A204.1 (cell line): ENCODE measurements at regions not wholly inside any gene's neighbourhood (a gene's known extent, or its start where the extent isn't known, plus 50 kb on each side); places are given as distances from the start of the nearest gene placed in this dataset.

ENCODE experiments used
- FAIRE-seq: peaks from 2 replicates; lab custom pipeline; 2012; peaks lifted over from hg19 to GRCh38; lab: Jason Lieb, UNC

DNA sequence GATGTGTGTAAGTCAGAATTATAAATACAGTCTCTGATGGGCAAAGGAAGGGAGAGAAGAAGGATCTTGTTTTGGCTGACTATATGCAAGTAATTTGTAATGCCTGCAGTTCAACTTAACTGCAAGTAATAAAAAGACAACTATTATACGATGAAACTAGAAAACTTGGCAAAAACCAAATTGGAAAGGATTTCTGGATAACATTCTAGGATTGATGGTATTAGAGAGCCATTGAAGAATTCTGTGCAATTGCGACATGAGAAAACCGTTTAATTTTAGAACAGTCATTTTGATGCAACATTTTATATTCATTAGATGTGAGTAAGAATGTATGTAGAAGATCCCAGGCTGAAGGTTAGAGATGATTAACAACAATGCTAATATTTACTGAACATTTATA lies 1334.1 kb downstream of the EFNB2 start:
- FAIRE-seq, result no peak

DNA sequence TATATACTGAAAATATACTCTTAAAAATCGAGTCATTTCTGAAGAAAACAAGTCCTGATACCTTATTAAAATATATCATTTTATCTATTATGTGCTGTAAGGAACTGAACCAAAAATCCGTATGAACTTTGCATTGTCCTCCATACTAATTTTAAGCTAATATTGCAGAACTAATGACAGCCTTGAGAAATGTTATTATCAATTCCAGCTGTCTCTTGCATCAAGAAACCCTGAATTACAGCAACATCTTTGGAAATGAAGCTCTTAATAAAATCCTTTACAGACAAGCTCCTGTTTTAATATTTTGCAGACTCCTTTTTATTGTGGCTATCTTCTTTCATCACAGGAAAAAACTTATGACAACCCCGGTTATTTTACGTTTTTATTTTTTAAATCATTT lies 1335.3 kb downstream of the EFNB2 start:
- no peak for FAIRE-seq

DNA sequence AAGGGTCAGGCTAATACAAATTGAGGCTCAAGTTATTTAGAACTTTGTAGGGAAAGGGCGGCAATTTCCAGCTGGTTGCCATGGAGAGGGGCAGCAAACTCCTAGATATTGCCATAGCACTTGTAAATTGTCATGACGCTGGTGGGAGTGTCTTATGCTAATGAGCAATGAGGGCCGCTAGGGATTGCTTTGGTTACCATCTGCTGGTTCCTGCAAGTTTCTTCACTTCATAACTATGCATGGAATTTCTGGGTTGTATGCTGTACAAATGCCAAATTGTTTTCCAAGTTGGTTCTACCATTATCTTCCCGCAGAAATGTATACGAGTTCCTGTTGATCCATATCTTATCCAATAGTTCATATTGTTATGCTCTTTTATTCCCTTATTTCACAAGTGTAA lies 1339.4 kb downstream of the EFNB2 start:
- FAIRE-seq, result no peak

DNA sequence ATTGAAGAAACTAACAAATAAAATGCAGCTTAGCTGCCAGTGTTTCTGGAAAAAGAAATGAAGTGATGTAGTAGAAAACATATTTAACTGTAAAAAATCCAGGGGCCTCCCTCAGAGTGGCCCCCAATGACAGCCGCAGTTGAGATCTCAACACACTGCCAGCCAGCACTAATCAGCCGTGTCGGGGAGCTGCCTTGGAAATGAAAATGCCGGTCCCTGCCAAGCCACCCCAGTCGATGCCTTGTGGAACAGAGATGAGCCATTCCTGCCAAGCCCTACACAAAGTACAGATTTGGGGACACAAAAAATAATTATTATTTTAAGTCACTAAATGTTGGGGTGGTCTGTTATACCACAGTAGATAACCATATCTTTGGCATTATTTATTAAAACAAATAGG lies 1342.4 kb downstream of the EFNB2 start:
- no peak for FAIRE-seq

DNA sequence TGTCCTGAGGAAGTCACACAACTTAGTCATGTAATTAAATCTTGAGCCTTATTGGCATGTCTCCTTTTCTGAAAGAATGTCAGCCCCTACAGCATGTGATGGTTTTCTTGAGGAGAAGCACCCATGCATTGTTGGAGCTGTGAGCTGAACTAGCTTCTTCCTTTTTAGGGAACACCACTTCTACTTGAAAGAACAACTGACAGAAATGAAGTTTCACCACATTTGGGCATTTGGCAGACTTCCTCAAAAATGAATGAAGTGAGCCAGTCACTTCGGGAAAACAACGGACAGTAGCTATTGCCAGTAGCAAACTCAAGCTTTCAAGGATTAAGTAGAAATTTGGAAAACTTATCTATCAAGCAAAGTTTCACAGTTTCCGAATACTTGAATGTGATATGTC lies 1351.3 kb downstream of the EFNB2 start:
- FAIRE-seq, result no peak

DNA sequence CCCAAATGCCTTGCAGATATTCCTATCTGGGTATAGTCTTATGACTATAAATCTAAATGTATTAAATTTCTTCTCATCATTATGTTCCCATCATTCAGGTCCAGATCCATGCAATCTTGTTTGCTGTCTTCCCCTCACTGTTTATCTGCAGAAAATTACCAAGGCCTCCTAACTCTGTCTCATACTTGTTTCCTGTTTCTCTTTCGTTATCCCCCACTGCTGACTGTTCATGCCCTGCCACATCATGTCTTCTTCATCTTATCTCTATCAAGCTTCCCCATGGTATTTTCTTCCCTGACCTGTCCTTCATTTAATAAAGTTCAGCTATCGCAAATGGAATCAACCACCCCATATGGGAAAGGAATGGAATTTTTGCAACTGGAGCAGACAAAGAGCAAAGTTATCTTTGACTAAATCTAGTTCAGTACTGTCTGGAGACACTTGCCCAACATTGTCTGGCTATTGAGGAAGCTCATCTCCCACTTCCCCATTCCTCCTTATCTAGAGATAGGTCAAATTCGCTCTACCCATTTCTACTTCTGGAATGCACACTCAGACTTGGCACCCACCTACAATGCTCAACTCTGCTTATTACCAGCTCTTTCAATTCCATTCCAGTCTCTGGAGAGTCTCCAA lies 1358.1 kb downstream of the EFNB2 start:
- FAIRE-seq, result no peak

DNA sequence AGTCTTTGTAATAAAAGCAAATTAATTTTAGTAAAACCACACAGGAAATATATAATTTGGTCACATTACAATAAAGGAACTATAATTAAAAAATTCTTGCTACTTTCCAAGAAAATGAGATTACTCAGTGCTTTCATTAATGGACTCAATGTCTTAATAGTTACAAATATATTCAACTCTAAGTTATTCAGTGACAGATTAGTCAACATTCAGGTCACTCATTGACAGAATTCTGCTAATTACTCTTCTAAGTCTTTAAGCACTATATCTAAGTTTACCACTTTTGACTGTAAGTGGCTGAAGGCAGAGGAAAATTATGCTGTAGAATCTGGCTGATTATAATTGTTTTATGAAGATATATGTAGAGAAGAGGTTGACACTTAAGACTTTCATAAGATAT lies 1365.0 kb downstream of the EFNB2 start:
- FAIRE-seq, result no peak

DNA sequence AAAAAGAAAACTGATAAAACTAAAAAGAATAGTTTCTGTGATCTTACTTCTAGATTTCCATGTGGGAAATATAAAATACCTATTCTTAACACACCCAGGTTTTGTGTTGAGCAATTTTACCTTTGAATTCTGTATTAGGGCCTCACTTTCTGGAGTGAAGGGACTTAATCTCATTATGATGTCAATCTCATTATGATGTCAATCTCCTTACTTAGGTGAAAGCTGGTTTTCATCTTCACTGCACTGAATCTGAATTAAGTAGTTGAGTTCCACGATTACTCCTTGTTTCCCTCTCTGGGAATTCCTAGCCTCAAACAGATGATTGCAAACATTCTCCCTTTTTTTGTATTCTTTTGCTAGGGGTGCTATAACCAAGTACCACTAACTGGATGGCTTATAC lies 1367.2 kb downstream of the EFNB2 start:
- FAIRE-seq, result no peak

DNA sequence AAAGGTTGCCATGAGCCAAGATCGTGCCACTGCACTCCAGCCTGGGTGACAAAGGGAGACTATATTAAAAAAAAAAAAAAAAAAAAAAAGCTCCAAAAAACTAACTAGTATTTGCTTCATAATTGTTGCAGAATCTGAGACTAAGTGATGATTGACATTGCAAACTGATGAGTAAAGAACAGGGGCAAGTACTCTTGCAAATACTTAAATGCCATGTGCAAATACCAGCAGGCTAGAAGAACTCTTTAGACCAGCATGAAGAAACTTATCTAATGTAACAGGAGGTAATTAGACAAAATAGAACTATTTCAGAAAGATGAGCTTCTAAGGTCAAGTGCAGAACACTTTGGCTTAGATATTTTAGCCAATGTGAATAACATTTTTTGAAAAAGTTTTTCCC lies 1368.1 kb downstream of the EFNB2 start:
- FAIRE-seq, result no peak

DNA sequence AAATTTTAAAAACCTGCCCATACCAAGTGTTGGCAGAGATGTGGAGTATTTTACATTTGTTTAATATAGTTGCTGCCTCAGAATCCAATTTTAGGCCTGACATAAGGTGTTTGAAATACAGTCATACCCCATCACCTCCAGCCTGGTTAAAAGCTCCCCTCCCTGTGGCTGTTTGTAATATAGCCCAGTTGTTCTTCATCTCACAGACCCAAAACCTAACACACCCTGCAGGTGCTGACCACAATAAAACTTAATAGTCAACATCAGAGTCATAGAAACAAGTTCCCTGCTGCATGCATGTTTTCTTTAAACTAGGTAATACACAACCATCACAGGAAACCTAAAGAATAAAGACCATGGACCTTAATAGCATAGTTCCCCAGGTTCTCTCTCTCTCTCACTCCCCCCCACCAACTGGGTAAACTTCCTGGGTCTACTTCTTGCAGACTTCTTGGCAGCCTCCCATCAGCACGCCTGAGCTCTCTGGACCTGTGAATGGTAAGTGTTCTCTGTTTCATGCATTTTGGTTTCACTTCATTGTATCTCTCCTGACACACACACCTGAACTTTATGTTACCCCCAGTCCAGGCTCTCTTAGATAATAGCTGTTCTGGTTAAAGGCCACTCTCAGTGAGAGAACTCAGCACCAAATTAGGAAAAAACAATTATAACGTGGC lies 1369.9 kb downstream of the EFNB2 start:
- no peak for FAIRE-seq

DNA sequence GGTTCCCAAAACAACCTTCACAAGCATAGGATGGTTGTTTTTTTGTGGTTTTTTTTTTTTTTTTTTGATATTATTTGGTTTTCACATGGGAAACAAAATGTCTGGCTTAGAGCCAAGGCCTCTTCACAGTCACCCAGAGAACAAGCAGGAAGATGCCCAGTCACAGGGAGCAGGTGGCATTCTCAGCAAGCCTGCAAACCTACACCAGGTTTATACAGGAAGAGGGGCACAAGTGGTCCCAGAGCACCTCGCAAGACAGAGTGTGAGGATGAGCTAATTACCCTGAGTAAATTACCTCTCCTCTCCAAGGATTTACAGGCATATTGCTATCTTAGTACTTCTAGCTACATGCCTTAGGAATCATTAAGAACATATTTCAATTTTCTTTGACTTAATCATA lies 1375.6 kb downstream of the EFNB2 start:
- FAIRE-seq, result no peak

DNA sequence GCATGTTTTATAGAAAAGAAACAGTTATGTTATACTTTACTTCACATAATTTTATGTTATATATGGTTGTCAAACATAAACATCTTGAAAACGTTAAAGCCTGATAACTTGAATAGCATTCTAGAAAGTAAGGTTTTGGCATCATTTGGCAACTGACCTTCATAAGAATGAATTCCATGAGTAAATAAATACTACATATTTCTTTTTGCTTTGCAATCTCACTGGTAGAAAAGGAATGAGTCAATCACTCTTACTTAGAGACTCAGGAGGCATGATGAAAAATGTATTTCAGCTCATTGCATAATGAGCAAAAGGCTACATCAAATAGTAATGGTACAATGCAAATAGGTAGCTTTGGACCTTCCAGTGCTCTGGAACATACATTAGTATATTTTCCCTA lies 1381.9 kb downstream of the EFNB2 start:
- no peak for FAIRE-seq

DNA sequence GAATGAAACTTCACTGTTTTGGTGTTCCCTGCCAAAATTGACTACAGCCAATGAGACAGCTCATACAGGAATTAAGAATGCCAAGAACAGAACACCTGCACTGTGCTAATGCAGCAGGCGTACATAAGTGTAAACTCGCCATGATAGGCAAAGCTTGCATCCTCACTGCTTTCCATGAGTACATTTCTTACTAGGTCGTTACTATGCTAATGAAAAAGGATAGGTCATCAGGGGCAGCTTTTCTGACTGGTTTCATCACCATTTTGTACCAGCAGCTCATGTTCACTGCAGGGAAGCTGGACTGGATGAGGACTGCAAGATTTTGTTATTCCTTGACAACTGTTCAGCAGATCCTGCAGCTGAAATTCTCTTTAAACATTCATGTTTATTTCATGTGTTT lies 1383.8 kb downstream of the EFNB2 start:
- FAIRE-seq, result no peak

DNA sequence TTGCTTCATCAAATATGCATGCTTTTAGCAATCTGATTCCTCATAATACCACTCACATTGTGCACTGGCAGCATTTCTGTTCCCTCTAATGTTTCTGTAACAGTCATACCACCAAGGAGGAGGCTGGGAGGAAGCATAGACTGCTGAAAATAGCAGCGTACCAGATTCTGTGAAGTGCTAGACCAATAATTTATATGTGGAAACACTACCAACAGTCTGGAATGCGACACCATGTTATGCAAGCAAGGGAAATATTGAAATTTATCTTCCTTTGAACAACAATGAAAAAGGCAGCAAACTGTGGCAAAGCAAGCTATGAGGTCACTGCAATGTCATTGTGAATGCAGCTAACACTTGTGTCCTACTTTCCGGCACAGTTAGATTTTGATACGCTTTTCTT lies 1388.0 kb downstream of the EFNB2 start:
- no peak for FAIRE-seq

DNA sequence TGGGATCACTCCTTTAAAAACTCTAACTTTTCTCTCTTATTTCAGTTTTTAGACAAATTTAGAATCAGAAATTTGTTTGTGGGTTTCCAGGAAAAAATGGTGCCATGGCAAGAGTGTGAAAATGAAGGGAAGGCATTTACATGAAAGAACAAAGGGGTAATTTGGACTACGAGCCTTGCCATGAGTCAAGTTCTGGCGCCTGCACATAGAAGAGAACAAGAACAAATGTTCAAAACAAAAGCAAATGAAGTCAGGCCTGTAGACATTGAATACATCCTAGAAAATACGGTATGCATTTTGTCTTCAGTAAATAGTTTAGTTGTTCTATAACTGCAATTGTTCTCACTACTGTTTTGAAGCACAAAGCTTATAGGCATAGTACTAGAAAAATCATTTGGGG lies 1390.5 kb downstream of the EFNB2 start:
- no peak for FAIRE-seq

DNA sequence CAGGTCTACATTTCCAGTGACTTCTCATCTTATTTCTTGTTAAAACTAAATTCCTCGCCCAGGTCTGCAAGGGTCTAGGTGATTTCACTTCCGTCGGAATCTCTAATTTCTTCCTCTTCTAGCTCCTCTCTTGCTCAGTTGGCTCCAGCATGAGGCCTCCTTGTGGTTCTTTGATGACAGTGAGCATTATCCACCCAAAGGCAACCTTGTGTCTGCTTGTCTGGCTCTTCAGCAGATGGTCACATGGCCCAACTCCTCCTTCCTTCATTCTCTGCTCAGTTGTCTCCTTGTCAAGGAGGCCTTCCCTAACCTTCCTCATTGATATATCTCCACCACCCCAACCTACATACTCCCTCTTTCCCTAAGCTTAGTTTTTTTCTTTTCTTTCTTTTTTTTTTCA lies 1391.4 kb downstream of the EFNB2 start:
- FAIRE-seq, result no peak

DNA sequence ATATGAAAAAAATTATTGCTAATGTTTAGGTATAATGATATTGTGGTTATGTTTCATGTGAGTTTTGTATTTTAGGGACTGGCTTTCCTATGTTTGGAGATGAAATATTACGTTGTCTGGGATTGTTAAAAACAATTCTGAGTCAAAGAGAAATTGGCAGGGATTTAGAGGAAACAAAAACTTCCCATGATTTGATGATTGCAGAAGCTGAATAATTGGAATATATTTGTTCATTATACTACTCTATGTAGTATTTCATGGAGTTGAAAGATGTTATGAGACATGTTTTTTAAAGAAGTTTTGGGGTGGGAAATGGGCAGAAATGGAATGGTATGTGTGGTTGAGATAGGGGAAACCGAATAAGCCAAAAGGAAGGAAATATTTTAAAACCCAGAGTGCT lies 1392.9 kb downstream of the EFNB2 start:
- no peak for FAIRE-seq

DNA sequence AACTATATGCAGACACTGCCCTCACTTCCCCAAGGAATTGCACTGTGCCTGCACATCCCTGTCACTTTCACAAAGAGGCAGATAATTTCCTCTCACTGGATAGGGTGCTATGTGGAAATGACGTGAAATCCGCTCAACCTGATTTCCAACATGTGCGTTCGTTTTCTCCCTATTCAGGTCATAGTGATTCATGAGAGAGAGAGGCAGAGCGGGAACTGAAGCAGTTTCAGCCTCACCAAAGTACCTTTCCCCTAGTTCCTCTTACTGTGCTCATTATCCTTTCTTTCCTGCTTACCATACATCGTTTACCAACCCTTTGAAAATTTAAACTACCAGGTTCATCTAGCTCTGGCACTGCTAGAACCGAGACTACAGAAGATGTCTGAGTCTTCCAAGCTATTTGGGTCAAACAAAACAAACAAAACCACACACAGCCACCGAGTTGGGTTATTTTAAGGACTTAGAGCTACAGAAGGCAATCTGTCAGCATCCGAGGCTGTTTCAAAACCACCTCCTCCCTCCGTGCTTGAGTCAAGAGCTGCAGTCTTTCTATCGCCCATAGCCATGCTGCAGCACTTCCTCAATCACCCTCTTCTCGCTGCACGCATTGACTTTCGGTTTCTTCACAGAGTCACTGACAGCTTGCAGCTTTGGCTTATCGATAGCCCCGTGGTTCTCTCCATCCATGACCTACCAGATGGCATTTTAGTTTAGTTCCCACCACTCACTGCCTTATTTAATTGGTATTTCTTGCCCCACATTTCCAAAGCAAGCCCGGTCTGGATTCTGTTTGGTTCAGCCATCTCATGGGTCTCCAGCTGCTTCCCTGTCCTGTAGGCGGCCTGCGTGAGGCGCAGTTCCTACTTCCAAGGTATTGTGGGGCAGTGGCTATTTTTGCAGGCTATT lies 1395.8 kb downstream of the EFNB2 start:
- FAIRE-seq, result no peak

DNA sequence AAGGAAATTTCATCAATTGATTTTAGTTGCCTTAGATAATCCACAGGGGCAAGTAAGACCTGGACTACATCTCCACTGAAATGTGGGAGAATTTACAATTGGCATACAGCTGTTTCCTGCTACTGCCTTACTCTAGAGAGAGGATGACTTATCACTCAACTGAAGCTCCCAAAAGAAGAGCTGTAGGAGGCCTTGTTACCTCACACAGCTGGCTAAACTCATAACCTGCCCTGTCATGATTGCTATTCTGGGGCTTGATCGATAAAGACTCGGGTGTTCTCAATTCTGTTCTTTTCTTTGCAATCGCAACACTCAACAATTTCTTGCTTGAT lies 1396.4 kb downstream of the EFNB2 start:
- FAIRE-seq, result no peak

DNA sequence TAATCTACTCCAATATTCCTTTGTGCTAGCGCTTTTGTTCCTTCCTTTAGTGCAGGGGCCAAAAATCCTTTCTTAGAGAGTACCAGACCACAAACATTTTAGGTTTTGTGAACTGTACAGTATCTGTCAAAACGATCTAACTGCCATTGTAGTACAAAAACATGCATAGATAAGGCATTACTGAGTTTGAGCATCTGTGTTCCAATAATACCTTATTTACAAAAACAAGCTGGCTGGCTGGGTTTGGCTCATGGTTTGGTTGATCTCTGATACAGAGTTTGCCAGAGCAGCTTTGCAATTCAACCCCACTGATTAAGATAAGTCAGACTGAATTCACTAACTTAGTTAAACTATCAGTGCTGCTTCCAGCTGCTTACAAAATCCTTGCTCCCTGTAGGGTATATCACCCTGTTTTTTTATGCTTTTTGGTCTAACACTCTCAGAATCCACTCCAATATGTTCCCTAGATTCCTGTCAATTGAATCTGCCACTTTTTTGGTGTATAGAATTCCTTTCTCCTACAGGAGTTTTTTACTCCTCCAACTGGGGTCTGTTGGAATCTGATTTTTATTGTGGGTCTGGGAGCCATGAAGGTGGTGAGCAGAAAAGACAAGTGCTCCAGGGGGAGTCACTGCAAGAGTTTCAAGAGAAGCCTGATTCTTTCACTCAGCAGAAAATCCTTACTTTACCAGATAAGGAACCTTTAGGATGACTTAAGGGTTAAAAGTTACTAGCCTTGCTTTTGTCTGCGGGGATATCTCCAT lies 1399.4 kb downstream of the EFNB2 start:
- FAIRE-seq, result no peak

DNA sequence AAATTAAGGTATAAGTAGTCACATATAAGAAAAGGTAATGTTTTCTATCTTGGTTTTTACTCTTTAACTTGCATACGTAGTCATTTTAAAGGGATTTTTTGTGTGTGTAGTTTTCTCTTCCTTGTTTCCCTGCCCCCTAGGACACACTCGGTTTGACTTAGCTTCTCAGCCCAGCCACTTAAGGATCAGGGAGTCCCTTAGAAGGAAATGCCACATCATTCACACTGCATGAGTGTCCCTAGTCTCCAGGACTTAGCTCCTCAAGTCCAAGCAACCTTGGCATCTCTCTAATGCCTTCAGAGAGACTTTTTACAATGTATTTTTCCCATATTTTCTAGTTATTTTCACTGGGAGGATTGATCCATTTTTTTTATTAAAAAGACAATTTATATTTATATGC lies 1407.7 kb downstream of the EFNB2 start:
- FAIRE-seq, result no peak

DNA sequence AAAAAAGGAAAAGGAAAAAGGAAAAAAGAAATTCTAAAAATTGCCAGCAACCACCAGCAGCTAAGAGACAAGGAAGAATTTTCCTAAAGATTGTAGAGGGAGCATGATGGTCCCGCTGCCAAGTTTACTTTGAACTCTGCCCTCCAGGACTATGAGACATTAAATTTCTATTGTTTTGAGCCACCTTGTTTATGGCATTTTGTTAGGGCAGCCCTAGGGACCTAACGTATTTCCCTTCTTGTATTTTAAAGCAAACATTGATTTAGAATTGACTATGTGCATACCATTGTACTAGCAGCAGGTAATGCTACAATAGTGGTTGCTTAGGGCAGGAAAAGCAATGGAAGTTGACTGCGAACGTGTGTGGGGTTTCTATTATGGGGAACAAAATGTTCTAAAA lies 1414.2 kb downstream of the EFNB2 start:
- FAIRE-seq, result no peak

DNA sequence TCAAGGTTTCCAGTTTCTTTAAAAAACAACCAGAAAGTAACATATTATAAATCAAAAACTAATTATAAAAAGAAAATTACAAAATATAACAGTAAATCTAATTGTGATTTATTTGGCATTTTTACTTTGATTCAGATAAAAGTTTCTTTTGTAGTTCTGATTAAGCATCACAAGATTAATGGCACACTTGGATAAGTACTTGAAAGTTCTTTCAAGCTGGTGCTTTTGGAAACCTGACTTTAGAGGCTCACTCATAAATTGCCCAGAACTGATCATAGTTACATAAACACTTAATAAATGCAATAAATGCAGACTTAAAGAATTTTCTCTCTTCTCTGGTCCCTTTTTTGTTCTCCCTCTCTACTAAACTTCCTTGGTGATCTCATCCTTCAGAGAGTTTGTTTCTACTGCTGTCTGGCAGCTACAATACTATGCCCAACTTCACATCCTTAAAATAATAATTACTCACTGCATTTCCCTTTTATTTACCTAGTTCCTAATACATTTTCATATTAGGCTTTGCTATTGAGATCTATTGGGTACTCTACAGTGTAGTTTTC lies 1417.0 kb downstream of the EFNB2 start:
- no peak for FAIRE-seq
